GM19397 (cell line): ENCODE measurements at regions not wholly inside any gene's neighbourhood (a gene's known extent, or its start where the extent isn't known, plus 50 kb on each side); places are given as distances from the start of the nearest gene placed in this dataset.
"Not testable (repeated sequence)": the region's sequence is repeated elsewhere in the genome, so short reads cannot be mapped to it uniquely, and the experiment has no call there.

Source experiments
- ATAC-seq: cut with Tn5 transposase; IDR thresholded peaks from one replicate; pipeline ENCODE4 v1.9.1; 2021; ENCODE audit warnings: mild to moderate bottlenecking, moderate library complexity; ENCODE audit not compliant: unreplicated experiment

DNA sequence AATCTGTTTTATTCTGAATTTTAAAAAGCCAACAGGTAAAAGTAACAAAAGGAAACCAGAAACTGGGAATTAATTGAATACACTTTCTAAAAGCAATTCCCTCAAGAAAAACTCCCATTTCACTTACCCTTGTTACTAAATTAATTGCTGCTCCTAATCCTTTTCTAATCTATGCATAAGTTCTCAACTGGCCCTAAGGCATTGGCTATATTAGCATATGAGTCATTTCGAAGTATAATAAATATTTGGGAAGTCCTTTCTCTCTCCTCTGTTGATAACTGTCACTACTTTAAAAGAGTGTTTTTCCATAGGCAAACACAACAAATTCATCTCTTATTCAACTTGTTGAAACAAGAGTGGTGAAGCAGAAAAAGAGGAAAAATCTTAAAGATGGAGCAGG is 486.5 kb upstream of the HTR2C start:
- no peak for ATAC-seq

- ATAC-seq, result no peak
Measured at GRCh38 chrX:114095789-114096188, 488.1 kb upstream of the HTR2C start.

GRCh38 chrX:114087543-114087942 is 496.3 kb upstream of the HTR2C start:
- no peak for ATAC-seq

GRCh38 chrX:114077773-114078172 is 506.1 kb upstream of the HTR2C start:
- ATAC-seq, result no peak

- ATAC-seq, result no peak
Measured at GRCh38 chrX:114075073-114075673, 508.7 kb upstream of the HTR2C start.

DNA sequence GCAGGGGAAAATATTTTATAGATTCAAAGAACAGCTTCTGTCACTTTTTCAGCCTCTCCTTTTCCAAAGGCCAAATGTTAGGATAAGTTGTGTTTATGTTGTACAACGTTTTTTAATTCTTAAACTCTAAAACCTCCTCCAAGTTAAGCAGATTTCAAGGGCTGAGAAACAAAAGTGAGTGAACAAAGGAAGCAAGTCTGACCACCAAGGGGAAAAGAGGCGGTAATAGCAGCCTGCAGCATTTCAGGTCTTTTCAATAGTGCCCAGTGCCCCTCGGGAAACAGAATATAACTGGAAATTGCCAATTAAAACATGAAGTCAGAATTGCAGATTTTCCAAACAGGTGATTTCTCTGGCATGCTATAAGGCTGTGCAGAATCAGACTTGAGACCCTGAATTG is 510.0 kb upstream of the HTR2C start:
- ATAC-seq, result no peak

DNA sequence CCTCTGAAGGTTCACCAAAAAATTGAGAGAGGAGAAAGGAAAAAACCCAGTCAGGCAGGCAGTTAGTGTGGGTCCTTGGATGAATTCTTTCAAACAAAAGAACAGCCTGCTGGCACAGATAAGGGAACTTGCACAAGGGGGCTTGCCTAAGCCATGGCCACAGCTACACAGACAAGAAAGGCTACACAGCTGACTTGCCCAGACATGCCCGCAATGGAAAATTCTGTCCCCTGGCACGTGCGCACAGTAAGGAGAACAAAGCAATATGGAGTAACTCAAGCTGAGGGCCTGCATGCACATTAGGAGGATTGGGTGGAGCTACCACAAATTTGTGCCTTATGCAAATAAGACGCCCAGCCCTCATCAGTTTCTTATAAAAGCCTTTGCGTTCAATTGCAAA is 512.5 kb upstream of the HTR2C start:
- no peak for ATAC-seq

GRCh38 chrX:114065577-114066223 is 518.2 kb upstream of the HTR2C start:
- no peak for ATAC-seq

DNA sequence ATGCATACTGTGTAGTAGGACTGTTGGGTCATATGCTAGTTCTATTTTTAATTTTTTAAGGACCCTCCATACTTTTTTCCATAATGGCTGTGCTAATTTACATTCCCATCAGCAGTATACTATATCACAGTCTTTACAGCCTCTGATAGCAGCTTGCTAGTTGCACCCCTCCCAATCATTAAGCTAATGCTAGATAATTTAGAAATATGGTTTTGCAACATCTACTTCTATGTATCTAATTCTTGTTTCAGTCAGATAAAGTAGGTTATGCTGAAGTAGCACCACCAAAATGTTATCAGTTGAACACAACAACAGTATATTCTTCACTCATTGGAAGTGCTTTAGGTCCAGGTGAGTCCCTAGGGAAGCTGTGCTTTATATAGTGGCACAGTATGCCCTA is 522.7 kb upstream of the HTR2C start:
- ATAC-seq, result no peak

GRCh38 chrX:114058988-114059418 is 524.9 kb upstream of the HTR2C start:
- no peak for ATAC-seq

DNA sequence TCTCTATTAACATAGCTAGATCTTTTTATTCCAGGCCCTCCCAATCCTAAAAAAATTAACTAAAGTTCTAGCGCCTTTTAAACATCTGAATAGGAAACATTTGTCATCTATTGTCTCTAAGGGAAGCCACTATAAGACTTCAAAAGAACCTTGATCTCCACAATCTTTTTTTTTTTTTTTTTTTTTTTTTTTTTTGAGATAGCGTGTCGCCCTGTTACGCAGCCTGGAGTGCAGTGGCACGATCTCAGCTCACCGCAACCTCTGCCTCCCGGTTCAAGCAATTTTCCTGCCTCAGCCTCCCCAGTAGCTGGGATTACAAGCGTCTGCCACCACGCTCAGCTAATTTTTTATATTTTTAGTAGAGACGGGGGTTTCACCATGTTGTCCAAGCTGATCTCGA is 526.5 kb upstream of the HTR2C start:
- ATAC-seq, result not testable (repeated sequence)

- no peak for ATAC-seq
Measured at GRCh38 chrX:114051667-114052315, 532.1 kb upstream of the HTR2C start.

GRCh38 chrX:114050075-114050796 is 533.6 kb upstream of the HTR2C start:
- ATAC-seq, result no peak

- ATAC-seq, result no peak
Measured at GRCh38 chrX:114049063-114049462, 534.8 kb upstream of the HTR2C start.

DNA sequence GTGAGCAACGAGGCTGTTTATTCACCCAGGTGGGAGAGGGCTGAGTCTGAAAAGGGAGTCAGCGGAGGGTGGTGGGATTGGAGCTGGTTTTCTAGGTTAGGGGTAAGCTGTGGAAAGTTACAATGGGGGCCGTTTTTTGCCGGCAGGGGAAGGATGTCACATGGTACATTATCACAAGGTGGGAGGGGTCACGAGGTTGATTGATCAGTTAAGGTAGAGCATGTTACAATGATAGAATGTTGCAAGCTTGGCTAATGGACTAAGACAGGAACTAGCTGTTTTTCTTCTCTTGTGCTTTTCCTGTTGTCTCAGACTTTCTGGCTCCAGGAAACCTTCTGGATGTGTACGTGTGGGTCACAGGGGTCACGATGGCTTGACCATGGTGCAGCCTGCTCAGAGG is 536.3 kb upstream of the HTR2C start:
- no peak for ATAC-seq

DNA sequence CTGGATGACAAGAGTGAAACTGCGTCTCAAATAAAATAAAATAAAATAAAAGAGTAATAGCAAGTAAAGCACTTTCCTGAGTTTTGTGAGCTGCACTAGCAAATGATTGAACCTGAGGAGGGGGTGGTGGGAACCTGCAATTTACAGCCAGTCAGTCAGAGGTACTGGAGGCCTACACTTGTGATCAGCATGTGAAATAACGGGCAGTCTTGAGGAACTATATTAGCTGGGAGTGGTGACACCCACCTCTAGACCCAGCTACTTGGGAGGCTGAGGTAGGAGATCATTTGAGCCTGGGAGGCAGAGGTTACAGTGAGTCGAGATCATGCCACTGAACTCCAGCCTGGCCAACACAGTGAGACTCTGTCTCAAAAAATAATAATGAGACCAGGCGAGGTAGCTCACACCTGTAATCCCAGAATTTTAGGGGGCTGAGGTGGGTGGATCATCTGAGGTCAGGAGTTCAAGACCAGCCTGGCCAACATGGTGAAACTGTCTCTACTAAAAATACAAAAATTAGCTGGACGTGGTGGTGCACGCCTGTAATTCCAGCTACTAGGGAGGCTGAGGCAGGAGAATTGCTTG is 537.1 kb upstream of the HTR2C start:
- ATAC-seq, result no peak

GRCh38 chrX:114041470-114041869 is 542.4 kb upstream of the HTR2C start:
- ATAC-seq, result not testable (repeated sequence)

- ATAC-seq, result not testable (repeated sequence)
Measured at GRCh38 chrX:114040661-114041269, 543.1 kb upstream of the HTR2C start.

DNA sequence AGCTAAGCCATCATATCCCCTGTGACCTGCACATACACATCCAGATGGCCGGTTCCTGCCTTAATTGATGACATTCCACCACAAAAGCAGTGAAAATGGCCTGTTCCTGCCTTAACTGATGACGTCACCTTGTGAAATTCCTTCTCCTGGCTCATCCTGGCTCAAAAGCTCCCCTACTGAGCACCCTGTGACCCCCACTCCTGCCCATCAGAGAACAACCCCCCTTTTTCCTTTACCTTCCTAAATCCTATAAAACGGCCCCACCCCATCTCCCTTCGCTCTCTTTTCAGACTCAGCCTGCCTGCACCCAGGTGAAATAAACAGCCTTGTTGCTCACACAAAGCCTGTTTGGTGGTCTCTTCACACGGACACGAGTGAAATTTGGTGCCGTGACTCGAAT is 543.8 kb upstream of the HTR2C start:
- ATAC-seq, result not testable (repeated sequence)

- ATAC-seq, result no peak
Measured at GRCh38 chrX:114038358-114038757, 545.5 kb upstream of the HTR2C start.

GRCh38 chrX:114037515-114037914 is 546.4 kb upstream of the HTR2C start:
- no peak for ATAC-seq
